ENCODE measurements at regions not wholly inside any gene's neighbourhood (a gene's known extent, or its start where the extent isn't known, plus 50 kb on each side); places are given as distances from the start of the nearest gene placed in this dataset.

DNA sequence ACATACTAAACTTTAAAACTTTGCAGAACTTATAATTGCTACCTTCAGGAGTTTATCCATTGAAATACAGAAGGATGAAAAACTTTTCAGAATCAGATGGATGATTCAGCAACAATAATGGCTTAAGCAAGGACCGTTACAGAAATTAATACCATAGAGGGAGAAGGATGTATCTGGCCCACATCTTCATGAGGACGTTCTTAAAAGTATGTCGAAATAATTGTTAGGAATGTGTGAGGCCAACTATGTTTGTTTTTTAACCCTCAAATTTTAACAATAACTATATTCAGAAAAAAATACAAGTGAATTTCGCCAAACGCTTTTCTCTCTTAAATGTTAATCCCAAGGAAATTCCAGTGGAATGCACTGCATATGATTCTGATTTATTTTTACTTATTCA, 105.2 kb upstream of the EPHA3 start:
- no CpG with 5 or more reads among the region's 5 CpGs for WGBS, 2 experiments (ENCODE audit: extremely low coverage in 2 of 2, insufficient read length in 1 of 2)
- no peak overlapping the region for H3K56ac ChIP-seq (ENCODE audit: extremely low read depth, insufficient read depth, low read length)
- H2AK9ac ChIP-seq (replicated peaks; ENCODE audit: low read depth, low read length, poor library complexity), result no peak overlapping the region
- intact Hi-C loops (cut with micrococcal nuclease), result no loop called here
- no peak overlapping the region for H3K4ac ChIP-seq (ENCODE audit: low read depth, low read length)
- H3K4me3 ChIP-seq (ENCODE audit: insufficient read depth, low read depth, low read length), result no peak overlapping the region
- in situ Hi-C loops (cut with MboI; ENCODE audit: low sequenced_read_pairs), result no loop called here
- no peaks in the 10 kb centered on the region for H3K4me1 ChIP-seq (ENCODE audit: control insufficient read depth, insufficient read depth, low read length)
- CTCF ChIA-PET, result no interaction called here
- H2BK120ac ChIP-seq (ENCODE audit: low read depth, low read length), result no peak overlapping the region
- H3K14ac ChIP-seq (replicated peaks; ENCODE audit: low read depth, low read length), result no peak overlapping the region
- no peak overlapping the region for H2BK20ac ChIP-seq (ENCODE audit: low read depth, low read length)
- no peaks in the 10 kb centered on the region for H4K20me1 ChIP-seq (ENCODE audit: insufficient read depth, low read length)
- H4K91ac ChIP-seq (ENCODE audit: insufficient read depth, low read depth, low read length), result no peak overlapping the region
- POLR2A ChIA-PET (ENCODE audit: unreplicated experiment), result no interaction called here
- H2BK15ac ChIP-seq (ENCODE audit: low read depth, low read length), result no peak overlapping the region
- H3K27me3 ChIP-seq (ENCODE audit: control insufficient read depth, insufficient read depth, low read length), result no peaks in the 10 kb centered on the region
- no peaks in the 10 kb centered on the region for H3K9me1 ChIP-seq (ENCODE audit: insufficient read depth, low read length)
- H3K79me1 ChIP-seq (ENCODE audit: low read depth in 1 of 2, low read length in 2 of 2), result no peaks in the 10 kb centered on the region
- TF ChIP-seq RFX5 (IDR thresholded peaks at IDR 0.05; ENCODE audit: low read depth, low read length) (no peak), CEBPB (IDR thresholded peaks at IDR 0.05; ENCODE audit: low read depth, low read length) (peak; percentile 35; the same call in 1 of the 2 replicates)
- no peak overlapping the region for H3K27ac ChIP-seq (ENCODE audit: insufficient read depth, low read length)
- BruUV-seq (replicated peaks), result no TSS peak
- no peak overlapping the region for H3K18ac ChIP-seq (ENCODE audit: low read depth, low read length)
- H3K4me2 ChIP-seq (ENCODE audit: low read depth, low read length), result no peak overlapping the region
- H3K23ac ChIP-seq (ENCODE audit: low read depth, low read length), result no peak overlapping the region
- H2AK5ac ChIP-seq (ENCODE audit: low read depth, low read length), result no peak overlapping the region
- no peak overlapping the region for H2AFZ ChIP-seq (replicated peaks; ENCODE audit: low read length, poor library complexity)
- H4K5ac ChIP-seq (ENCODE audit: low read depth, low read length), result no peak overlapping the region
- no peaks in the 10 kb centered on the region for H3K36me3 ChIP-seq (ENCODE audit: control insufficient read depth, insufficient read depth, low read length)
- DNase-seq (no peak), ATAC-seq (ENCODE audit: low read depth) (no peak)
- H4K8ac ChIP-seq (ENCODE audit: low read depth in 2 of 2, low read length in 2 of 2), result no peak overlapping the region
- H3K9me3 ChIP-seq (ENCODE audit: control insufficient read depth, insufficient read depth, low read length), result no peaks in the 10 kb centered on the region
- no peak overlapping the region for H2BK5ac ChIP-seq (ENCODE audit: low read depth, low read length, poor library complexity, severe bottlenecking)
- dilution Hi-C loops (cut with HindIII; ENCODE audit: low sequenced_read_pairs, unreplicated experiment), result no loop called here
- H3K9ac ChIP-seq (ENCODE audit: low read depth, low read length), result no peak overlapping the region

Measured in IMR-90 (cell line).